HG03064 (cell line): ENCODE measurements at regions not wholly inside any gene's neighbourhood (a gene's known extent, or its start where the extent isn't known, plus 50 kb on each side); places are given as distances from the start of the nearest gene placed in this dataset.
A peak's percentile ranks its signal among the peaks of the same experiment; 100 is the strongest.

Experiments used
- ATAC-seq: cut with Tn5 transposase; IDR thresholded peaks from one replicate; pipeline ENCODE4 v1.9.1; 2021; ENCODE audit warnings: low read depth; ENCODE audit not compliant: unreplicated experiment

GRCh38 chr7:50210706-50211115 is 93.8 kb upstream of the IKZF1 start:
- no peak for ATAC-seq

GRCh38 chr7:50209461-50210135 is 94.9 kb upstream of the IKZF1 start:
- no peak for ATAC-seq

- ATAC-seq, result no peak
These were observed 96.0 kb upstream of the IKZF1 start for GRCh38 chr7:50208378-50208982.

GRCh38 chr7:50207686-50208255 is 96.7 kb upstream of the IKZF1 start:
- no peak for ATAC-seq

GRCh38 chr7:50207251-50207564 is 97.3 kb upstream of the IKZF1 start:
- ATAC-seq, result no peak

- no peak for ATAC-seq
These were observed 97.9 kb upstream of the IKZF1 start for GRCh38 chr7:50206453-50207250.

- no peak for ATAC-seq
These were observed 99.5 kb upstream of the IKZF1 start for GRCh38 chr7:50205011-50205410.

GRCh38 chr7:50204581-50204980 is 99.9 kb upstream of the IKZF1 start:
- ATAC-seq, result no peak

GRCh38 chr7:50203521-50203920 is 101.0 kb upstream of the IKZF1 start:
- ATAC-seq, result no peak

- no peak for ATAC-seq
These were observed 102.4 kb upstream of the IKZF1 start for GRCh38 chr7:50202052-50202555.

GRCh38 chr7:50199824-50200223 is 104.7 kb upstream of the IKZF1 start:
- no peak for ATAC-seq

- peak; percentile 66 for ATAC-seq
These were observed 104.5 kb upstream of the ZPBP start for GRCh38 chr7:50197549-50197948.

- no peak for ATAC-seq
These were observed 103.7 kb upstream of the ZPBP start for GRCh38 chr7:50196719-50197118.

- ATAC-seq, result no peak
These were observed 97.7 kb upstream of the ZPBP start for GRCh38 chr7:50190776-50191175.

- no peak for ATAC-seq
These were observed 96.3 kb upstream of the ZPBP start for GRCh38 chr7:50189371-50189770.

- ATAC-seq, result no peak
These were observed 93.1 kb upstream of the ZPBP start for GRCh38 chr7:50185951-50186682.

GRCh38 chr7:50185208-50185607 is 92.2 kb upstream of the ZPBP start:
- no peak for ATAC-seq

- ATAC-seq, result no peak
These were observed 91.4 kb upstream of the ZPBP start for GRCh38 chr7:50184271-50184990.

GRCh38 chr7:50182759-50183158 is 89.7 kb upstream of the ZPBP start:
- ATAC-seq, result no peak

- no peak for ATAC-seq
These were observed 88.0 kb upstream of the ZPBP start for GRCh38 chr7:50181081-50181480.
